Fibroblast of skin of scalp (primary cell): ENCODE measurements at regions not wholly inside any gene's neighbourhood (a gene's known extent, or its start where the extent isn't known, plus 50 kb on each side); places are given as distances from the start of the nearest gene placed in this dataset.
"Not testable (repeated sequence)": the region's sequence is repeated elsewhere in the genome, so short reads cannot be mapped to it uniquely, and the experiment has no call there.

Experiments
- DNase-seq: peaks from one replicate; pipeline ENCODE4 v3.0.0-alpha.2; 2013

- DNase-seq, result no peak
Observed at GRCh38 chr12:126212824-126213223, 1147.6 kb downstream of the AACS start.

DNA sequence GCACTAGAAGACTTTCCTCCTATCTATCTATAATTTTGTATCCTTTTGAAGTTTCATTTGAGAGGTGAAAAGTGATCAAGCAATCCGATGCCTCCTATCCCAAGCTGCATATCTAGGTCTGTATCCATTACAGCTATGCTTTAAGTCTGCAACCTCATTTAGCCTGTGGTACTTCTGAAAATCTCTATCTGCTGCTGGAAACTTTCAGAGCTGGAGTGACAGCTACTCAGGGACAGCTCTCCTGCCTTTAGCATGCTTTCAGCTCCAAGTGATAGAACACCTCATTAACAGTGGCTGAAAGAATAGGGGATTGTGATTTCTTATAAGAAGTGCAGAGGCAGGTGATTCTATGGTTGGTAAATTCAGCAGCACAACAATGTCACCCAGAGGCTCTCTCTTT lies 1153.5 kb downstream of the AACS start:
- DNase-seq, result no peak

DNA sequence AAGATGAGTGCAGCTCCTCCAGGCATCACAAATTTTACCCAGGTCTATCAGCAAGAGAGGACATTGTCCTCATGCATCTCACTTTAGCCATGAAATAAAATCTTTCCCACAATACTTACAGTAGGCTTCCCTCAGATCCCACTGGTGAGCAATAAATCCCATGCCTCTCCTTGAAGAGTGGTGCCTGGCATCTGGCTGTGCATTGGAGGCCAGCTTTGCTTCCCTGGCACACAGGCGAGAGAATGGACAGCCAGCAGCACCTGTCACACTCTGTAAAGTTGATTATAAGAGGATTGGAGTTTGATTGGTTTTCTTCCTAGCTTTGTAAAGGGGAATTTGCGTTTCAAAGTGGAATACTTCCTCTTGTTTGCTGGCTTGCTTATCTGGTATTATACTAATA lies 1153.9 kb downstream of the AACS start:
- DNase-seq, result no peak

DNA sequence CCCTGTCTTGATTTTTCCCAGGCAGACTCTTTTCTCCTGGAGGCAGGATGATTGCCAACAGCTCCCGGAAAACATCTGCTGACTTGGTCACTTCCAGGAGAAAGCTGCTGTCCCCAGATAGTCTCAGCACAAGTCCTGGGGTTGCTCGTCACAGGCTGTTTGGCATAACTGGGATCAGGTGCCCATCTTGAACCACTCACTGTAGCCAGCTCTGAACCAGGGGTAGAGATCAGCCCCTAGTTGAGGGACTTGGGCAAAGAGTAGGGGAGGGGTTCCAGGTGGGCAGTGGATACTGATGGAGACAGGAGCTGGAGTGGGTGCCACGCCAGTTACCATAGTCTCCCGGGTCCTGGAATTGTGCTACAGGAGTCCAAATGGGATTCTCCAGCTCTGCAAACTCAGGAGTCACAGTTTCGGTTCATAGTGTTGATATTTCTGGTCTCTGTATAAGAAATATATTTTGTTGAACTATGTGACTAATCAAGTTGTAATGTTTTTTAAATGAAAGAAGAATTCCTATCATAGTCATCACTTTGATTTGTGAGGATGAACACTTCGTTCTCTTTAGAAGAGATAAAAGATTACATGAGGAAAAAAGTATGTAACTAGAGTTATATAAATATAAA lies 1154.5 kb downstream of the AACS start:
- no peak for DNase-seq

GRCh38 chr12:126224032-126224431 lies 1158.8 kb downstream of the AACS start:
- DNase-seq, result no peak

DNA sequence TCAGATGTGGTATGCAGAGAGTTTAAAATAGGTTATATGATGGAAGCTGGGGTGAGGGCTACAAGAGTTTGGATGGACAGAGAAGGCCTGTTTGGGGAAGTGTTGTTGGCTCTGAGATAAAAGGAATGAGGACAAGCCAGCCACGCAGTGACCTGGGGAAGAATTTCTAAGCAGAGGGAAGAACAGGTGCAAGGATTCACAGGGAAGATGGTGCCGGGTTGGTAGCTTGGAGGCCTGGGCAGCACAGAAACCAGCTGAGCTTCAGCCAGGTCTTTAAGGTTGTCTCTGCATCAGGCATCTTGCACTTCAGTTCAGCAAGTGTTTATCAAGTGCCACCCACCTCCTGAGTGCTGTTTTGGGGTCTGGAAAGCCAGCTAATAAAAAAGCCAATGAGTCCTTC lies 1163.7 kb downstream of the AACS start:
- DNase-seq, result no peak

- DNase-seq, result no peak
Observed at GRCh38 chr12:126232711-126233110, 1167.5 kb downstream of the AACS start.

DNA sequence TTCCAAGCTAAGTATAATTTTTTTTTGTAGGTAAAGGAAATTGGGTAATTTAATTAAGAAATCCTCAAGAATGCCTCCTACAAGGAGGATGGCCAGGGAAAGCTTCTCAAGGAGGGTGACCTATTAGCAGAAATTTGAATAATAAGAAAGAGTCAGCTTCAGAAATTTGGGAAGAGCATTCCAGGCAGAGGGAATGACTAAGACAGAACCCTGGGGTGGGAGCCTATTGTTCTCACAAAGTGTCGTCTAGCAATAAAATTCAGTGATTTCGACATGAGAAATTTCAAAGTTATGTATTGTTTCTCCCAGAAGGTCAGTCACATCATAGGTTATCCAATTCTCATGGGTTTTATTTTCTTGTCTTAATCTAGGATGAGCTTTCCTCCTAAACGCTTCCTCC lies 1168.4 kb downstream of the AACS start:
- no peak for DNase-seq

DNA sequence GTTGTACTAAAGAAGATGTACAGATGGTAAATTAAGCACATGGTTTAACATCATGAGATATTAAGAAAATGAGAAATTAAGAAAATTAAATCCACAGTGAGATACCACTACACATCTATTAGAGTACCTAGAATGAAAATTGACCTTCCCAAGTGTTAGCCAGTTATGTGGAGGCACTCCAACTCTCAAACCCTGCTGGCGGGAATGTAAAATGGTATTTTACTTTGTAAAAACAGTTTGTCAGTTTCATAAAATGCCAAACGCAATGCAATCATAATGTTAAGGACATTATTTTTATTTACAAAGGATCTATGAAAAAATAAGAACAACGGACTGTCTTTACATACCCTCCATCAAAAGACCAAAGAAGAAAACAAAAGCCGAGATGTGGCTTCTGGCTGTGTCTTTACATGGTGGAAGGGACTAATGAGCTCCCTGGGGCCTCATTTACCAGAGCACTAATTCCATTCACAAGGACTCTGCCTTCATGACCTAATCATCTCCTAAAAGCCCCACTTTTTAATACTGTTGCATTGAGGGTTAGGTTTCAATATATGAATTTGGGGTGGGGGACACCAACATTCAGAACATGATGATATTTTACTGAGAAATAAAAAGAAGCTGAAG lies 1178.7 kb downstream of the AACS start:
- no peak for DNase-seq

DNA sequence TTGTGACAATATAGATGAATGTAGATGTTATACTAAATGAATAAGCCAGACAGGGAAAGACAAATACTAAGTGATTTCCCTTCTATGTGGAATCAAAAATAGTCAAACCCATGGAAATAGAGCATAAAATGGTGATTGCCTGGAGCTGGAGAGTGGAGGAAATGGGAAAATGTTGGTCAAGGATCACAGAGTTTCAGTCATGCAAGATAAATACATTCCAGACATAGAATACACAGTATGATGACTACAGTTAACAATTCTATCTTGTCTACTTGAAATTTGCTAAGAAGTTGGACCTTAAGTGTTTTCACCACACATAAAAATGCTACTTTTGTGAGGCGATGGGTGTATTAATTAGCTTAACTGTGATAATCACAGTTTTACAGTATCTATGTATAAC lies 1182.7 kb downstream of the AACS start:
- no peak for DNase-seq

- no peak for DNase-seq
Observed at GRCh38 chr12:126248871-126249403, 1183.7 kb downstream of the AACS start.

DNA sequence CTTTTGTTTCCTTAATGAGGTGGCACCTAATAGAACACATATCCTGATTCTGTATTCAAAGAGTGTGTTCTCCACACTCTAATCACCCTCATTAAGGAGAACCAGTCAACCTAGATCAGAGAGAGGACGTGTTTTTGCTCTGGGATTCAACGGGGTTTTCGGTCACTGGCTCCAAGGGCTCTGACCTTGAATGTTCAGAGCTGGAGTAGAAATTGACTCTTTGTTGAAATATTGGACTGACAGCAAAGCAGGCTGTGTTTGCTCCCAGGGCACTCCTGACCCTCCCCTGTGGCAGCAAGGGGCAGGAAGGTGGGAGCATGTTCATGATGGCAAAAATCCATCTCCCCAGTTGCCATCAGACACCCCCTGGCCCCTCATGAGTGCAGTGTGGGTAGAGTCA lies 1193.0 kb downstream of the AACS start:
- no peak for DNase-seq

- DNase-seq, result no peak
Observed at GRCh38 chr12:126262829-126263228, 1197.6 kb downstream of the AACS start.

DNA sequence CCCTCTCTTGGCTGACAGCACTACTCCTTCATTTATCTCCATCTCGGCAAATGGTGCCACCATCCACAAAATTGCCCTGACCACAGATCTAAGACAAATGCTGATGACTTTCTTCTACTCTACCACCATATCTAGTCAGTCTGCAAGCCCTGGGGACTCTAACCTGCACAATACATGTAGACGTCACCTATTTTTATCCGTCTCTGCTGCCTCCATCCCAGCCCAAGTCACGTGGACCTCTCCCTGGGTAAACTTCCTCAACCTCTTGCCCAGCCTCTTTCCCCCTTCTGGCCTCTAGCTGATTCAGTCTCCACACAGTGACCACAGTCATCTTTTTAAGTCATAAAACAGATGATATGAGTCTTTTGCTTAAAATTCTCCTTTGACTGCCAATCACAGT lies 1203.0 kb downstream of the AACS start:
- DNase-seq, result no peak

GRCh38 chr12:126271159-126271558 lies 1205.9 kb downstream of the AACS start:
- no peak for DNase-seq

DNA sequence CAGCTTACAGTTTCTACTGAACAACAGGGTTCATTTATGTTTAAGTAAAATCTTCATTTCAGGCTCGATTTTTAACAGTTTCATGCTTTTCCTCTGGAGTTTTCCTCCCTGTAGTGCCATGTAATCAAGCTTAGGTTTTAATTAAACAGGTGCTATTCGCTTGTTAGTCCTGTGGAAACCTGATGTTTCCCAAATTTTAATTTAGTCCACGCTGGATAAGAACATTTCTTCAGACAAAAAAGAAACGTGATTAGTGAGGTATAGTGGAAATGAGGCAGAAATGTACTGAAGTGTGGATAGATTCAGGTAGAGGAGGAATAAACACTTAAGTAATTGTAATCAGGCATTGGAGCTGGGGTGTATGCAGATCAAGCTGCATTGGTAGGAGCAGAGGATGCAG lies 1217.5 kb downstream of the AACS start:
- DNase-seq, result no peak

- no peak for DNase-seq
Observed at GRCh38 chr12:126286203-126286602, 1221.0 kb downstream of the AACS start.

GRCh38 chr12:126290456-126290855 lies 1225.2 kb downstream of the AACS start:
- DNase-seq, result no peak

- not testable (repeated sequence) for DNase-seq
Observed at GRCh38 chr12:126291987-126292386, 1226.8 kb downstream of the AACS start.

DNA sequence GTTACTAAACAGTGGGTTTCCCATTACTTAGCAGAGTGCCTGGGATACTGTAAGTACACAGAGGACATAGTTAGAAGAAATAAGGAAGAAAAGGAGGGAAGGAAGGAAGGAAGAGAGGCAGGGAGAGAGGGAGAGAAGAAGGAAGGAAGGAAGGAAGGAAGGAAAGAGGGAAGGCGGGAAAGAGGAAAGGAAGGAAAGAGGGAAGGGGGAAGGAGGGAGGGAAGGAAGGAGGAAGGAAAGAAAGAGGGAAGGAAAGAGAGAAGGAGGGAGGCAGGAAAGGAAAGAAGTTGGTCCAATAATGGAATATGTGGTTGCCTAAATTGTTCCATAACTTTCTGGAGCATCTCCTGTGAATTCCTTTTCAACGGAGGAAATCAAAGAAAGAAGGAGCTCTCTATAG lies 1230.4 kb downstream of the AACS start:
- DNase-seq, result no peak

DNA sequence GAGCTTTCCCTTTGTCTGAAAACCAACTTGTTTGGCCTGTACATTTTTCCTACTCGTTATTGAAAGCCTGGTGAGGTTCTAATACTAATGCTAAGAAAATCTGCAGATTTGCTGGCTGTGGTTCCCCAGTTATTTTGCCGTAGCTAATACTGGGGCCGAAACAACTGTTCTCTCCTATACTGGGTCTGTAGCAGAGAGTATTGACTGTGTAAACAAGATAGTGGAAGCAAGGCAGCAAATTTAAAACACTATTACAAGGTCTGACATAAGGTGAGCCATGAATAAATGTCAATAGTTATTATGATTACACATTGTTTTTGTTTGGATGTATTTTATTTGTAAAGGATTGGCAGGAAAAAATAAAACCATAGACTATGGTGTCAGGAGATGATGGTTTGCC lies 1244.0 kb downstream of the AACS start:
- no peak for DNase-seq

GRCh38 chr12:126312457-126312856 lies 1247.2 kb downstream of the AACS start:
- DNase-seq, result no peak

GRCh38 chr12:126316411-126316810 lies 1251.2 kb downstream of the AACS start:
- DNase-seq, result no peak
